NCI-H2227 (cell line): ENCODE measurements at regions not wholly inside any gene's neighbourhood (a gene's known extent, or its start where the extent isn't known, plus 50 kb on each side); places are given as distances from the start of the nearest gene placed in this dataset.

Experiments
- DNase-seq: peaks from one replicate; lab custom pipeline; 2025; ENCODE audit not compliant: unreplicated experiment; lab: John Stamatoyannopoulos, UW

- no peak for DNase-seq
Observed at GRCh38 chr15:95528920-95529319, 801.6 kb upstream of the NR2F2 start.

- DNase-seq, result no peak
Observed at GRCh38 chr15:95536638-95537037, 793.9 kb upstream of the NR2F2 start.

- no peak for DNase-seq
Observed at GRCh38 chr15:95538693-95539092, 791.8 kb upstream of the NR2F2 start.

- DNase-seq, result no peak
Observed at GRCh38 chr15:95541301-95541700, 789.2 kb upstream of the NR2F2 start.

- no peak for DNase-seq
Observed at GRCh38 chr15:95549168-95549738, 781.2 kb upstream of the NR2F2 start.

- DNase-seq, result no peak
Observed at GRCh38 chr15:95550702-95551101, 779.8 kb upstream of the NR2F2 start.

- no peak for DNase-seq
Observed at GRCh38 chr15:95556225-95556624, 774.3 kb upstream of the NR2F2 start.

- no peak for DNase-seq
Observed at GRCh38 chr15:95556866-95557225, 773.7 kb upstream of the NR2F2 start.

- no peak for DNase-seq
Observed at GRCh38 chr15:95557226-95558046, 773.1 kb upstream of the NR2F2 start.

GRCh38 chr15:95558131-95558530 lies 772.4 kb upstream of the NR2F2 start:
- DNase-seq, result no peak

GRCh38 chr15:95558916-95559315 lies 771.6 kb upstream of the NR2F2 start:
- no peak for DNase-seq

GRCh38 chr15:95559875-95560394 lies 770.6 kb upstream of the NR2F2 start:
- no peak for DNase-seq

GRCh38 chr15:95561463-95561862 lies 769.0 kb upstream of the NR2F2 start:
- DNase-seq, result no peak

GRCh38 chr15:95563634-95564033 lies 766.9 kb upstream of the NR2F2 start:
- DNase-seq, result no peak

- DNase-seq, result no peak
Observed at GRCh38 chr15:95565016-95565600, 765.4 kb upstream of the NR2F2 start.

- DNase-seq, result no peak
Observed at GRCh38 chr15:95565690-95566089, 764.8 kb upstream of the NR2F2 start.

GRCh38 chr15:95567686-95568085 lies 762.8 kb upstream of the NR2F2 start:
- no peak for DNase-seq

GRCh38 chr15:95574053-95574452 lies 756.4 kb upstream of the NR2F2 start:
- no peak for DNase-seq

- DNase-seq, result no peak
Observed at GRCh38 chr15:95577927-95578326, 752.6 kb upstream of the NR2F2 start.

- DNase-seq, result no peak
Observed at GRCh38 chr15:95580121-95580520, 750.4 kb upstream of the NR2F2 start.

- no peak for DNase-seq
Observed at GRCh38 chr15:95581595-95581994, 748.9 kb upstream of the NR2F2 start.

GRCh38 chr15:95584088-95584487 lies 746.4 kb upstream of the NR2F2 start:
- DNase-seq, result no peak
